HG02870 (cell line): ENCODE measurements at regions not wholly inside any gene's neighbourhood (a gene's known extent, or its start where the extent isn't known, plus 50 kb on each side); places are given as distances from the start of the nearest gene placed in this dataset.
"Not testable (repeated sequence)": the region's sequence is repeated elsewhere in the genome, so short reads cannot be mapped to it uniquely, and the experiment has no call there.

Experiments used
- ATAC-seq: cut with Tn5 transposase; IDR thresholded peaks from one replicate; pipeline ENCODE4 v1.9.1; 2021; ENCODE audit warnings: mild to moderate bottlenecking, moderate library complexity; ENCODE audit not compliant: unreplicated experiment

DNA sequence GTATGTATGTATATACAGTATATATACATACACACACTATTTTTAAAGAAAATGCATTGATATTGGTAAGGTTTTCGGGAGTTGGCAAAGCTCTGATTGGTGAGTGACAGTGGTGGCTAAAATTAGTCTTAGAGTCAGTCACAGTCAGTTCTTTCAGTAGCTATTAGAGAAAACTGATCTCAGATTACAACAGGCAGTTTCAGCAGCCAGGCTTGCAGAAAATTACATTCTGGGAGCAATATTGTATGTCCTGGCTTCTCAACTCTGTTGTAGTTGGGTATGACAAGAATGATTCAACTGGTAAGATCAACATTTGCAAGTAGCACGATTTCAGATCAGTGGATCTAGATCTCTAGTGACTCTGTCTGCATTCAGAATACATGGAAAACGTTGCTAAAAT lies 897.9 kb upstream of the AUTS2 start:
- no peak for ATAC-seq

DNA sequence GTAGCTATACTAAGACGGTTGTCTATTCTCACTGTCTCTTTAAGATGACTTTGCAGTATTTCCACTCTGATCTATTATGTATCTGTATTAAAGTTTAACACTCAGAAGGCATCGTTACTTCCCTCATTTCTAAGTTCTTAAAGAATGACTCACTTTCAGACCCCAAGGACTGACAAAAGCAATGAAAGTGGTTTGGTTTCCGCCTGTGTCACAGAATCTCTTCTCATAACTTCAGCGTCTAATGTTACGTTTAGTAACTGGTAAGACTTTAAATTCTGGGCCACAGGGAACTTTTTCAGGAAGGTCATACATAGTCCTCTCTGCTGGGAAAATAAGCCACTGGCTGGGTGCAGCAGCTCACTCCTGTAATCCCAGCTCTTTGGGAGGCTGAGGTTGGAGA lies 892.0 kb upstream of the AUTS2 start:
- ATAC-seq: no peak

DNA sequence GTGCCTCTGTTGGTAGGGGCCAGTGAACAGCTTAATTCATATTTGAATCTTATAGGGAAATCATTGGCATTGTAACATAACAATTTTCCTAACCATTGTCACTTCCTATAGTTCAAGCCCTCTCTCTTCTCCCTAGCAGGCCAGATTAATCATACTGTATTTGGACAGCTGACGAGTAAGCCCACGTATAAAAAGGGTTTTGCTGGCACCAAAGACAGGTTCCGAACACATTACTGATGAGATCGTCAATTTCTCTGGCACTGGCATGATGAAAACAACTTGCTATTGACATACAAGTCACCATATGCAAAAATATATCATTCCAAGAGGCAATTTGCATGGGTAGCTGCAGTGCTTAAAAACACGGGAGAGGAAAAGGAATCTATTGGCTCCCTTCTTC lies 891.1 kb upstream of the AUTS2 start:
- ATAC-seq: no peak

DNA sequence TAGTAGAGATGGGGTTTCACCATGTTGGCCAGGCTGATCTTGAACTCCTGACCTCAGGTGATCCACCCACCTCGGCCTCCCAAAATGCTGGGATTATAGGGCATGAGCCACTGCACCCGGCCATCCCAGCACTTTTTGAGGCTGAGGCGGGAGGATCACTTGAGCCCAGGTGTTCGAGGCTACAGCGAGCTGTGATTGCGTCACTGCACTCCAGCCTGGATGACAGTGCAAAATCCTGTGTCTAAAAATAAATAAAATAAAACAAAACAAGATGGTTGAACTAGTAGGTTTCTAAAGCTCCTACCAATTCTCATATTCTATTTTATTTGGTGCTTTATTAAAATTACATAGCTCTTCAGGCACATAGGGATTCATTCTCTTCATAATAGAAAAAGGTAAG lies 890.3 kb upstream of the AUTS2 start:
- ATAC-seq: no peak

DNA sequence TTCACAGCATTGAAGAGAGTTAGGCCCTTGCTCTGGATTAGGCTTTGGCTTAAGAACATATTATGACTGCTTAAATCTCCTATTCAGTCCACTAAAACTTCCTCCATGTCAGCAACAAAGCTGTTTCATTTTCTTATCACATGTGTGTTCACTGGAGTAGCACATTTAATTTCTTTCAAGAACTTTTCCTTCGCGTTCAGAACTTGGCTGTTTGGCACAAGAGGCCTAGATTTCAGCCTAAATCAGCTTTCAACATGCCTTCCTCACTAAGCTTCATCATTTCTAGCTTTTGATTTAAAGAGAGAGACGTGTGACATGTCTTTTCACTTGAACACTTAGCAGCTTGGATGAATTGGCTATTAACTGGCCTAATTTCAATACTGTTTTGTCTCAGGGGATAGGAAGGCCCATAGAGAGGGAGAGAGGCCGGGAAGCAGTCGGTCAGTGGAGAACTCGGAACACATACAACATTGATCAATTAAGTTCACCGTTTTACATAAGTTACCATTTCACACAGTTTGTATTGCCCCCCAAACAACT lies 885.2 kb upstream of the AUTS2 start:
- no peak for ATAC-seq

DNA sequence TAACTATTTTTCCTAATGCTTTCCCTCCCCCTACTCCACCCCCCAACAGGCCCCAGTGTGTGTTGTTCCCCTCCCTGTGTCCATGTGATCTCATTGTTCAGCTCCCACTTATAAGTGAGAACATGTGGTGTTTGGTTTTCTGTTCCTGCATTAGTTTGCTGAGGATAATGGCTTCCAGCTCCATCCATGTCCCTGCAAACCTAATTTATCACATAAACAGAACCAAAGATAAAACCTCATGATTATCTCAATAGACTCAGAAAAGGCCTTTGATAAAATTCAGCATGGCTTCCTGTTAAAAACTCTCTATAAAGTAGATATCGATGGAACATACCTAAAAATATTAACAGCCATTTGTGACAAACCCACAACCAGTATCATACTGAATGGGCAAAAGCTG lies 884.1 kb upstream of the AUTS2 start:
- ATAC-seq: not testable (repeated sequence)

DNA sequence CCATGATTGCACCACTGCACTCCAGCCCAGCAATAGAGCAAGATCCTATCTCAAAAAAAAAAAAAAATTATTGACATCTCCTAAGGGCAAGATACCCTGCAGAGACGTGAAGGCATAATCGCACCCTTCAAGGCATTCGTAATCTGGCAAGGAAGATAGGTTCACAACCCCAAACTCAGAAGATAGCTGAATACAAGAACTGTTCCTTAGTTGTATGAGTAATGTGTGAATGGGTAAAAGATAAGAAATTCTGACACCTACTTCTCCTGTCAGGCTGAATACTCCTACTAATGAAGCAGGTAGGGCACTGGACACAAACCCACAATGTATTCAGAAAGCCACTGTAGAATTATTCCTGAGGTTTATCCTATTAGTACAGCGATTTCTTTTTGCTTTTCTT lies 882.4 kb upstream of the AUTS2 start:
- ATAC-seq: no peak

DNA sequence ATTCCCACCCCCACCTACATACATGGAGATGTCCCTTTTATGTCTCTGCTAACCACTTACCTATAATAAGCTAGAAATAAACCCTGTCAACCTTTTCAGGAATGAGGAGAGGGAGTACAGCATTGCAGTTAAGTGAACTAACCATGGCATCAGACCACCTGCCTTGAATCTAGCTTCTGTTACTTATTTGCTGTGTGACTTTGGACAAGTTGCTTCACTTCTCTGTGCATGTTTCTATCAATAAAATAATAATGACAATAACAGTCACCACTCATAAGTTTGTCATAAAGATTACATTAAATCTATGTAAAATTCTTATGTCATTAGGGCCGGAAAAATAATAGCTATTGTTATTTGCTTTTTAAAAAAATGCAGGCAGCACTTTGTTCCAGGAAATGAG lies 881.1 kb upstream of the AUTS2 start:
- no peak for ATAC-seq

DNA sequence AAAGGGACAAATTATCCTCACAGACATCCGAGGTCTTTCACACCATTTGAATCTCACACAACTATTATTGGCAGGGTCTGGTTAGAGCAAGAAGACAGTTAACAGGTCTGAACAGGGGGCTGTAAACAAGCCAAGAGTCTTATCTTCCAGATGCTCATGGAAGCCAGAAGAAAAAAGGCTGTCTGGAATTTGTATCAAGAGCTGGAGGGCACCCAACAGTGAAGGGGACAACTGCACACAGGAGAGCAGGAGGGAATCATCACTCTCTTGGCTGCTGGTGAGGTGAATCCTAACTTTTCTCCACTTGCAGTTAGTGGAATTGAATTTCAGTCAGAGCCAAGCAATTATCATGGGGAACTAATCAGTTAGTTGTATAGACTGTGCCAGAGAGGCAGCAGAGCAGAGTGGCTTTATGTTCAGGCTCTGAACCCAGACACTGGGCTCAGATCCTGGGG lies 880.2 kb upstream of the AUTS2 start:
- no peak for ATAC-seq

DNA sequence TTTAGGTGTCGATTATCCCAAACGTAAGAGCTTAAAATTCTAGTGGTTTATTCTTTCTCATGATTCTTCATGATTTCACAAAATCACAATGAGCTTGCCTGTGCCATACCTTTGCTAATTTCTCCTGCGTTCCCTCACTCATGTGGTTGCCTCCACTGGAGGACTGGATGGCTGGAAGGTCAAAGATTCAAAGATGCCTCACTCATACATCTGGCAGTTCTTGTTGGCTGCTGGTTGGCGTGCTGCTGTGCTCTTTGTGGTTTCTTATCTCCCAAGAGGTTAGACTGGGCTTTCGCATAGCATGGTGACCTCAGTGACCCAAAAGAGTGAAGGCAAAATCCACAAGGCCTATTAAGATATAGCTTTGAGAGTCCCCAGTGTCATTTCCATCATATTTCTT lies 877.6 kb upstream of the AUTS2 start:
- ATAC-seq: no peak

DNA sequence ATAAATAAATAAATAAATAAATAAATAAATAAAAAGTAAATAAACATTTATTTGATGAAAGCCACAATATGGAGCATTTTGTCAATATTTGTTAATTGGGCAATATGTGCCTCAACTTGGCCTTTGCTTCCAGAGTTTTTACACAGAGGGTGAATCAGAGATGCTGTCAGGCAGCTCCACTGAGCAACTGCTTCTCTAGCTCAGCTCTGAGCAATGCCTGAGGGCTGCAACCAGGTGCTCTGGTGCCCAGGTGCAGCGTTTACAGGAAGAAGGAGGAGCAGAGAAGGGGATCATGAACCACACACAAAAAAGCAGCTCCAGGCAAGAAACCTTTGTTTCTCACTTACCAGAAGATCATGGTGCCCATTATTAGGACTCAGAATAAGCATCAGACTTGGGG lies 876.2 kb upstream of the AUTS2 start:
- ATAC-seq: no peak

DNA sequence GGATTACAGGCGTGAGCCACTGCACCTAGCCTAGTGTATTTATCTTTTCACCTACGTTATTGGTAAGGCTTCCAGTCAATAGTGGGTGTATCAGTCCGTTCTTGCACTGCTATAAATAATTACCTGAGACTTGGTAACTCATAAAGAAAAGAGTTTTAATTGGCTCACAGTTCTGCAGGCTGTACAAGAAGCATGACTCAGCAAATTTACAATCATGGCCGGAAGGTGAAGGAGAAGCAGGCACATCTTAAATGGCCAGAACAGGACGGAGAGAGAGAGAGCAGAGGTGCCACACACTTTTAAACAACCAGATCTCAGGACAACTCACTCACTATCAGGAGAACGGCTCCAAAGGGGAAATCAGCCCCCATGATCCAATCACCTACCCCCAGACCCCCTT lies 873.3 kb upstream of the AUTS2 start:
- ATAC-seq: no peak

DNA sequence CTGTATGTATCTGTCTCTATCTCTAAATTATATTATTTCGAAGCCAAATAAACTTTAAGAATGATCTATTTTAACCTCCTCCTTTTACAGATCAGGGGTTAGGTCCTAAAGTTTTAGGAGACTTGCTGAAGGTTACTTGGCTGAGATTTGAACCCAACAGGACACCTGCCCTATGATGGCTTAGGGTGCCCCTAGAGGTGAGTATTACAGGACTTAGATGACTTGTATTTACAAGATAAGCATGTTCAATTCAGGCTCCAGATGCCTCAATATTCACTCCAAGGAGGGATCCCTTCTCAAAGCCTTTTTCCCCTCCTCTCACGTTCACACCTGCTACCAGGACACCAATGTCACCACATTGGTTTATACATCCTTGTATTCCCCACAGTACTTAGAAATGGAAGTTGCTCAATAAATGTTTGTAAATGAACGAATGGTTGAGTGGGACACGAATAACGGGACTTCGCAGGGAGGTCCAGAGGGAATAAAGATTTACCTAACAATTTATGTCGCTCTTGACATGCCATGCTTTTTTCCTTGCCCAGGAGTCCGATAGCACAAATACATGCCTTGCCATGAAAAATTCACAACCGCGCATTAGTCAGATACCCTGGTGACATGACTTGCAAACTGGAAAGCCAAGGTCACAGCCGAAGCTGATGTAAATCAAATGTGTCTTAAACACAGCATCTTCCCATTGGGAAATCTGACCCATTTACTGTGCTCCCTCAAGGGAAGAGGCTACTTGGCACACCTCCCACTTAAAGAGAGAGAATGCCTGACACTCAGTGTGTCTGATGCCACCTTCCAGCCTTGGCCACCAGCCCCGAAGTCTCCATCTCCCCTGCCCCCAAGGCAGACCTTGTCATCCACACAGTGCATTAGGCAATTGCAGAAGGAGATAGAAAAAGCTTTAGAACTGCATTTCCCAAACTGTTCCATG lies 872.2 kb upstream of the AUTS2 start:
- ATAC-seq: no peak

DNA sequence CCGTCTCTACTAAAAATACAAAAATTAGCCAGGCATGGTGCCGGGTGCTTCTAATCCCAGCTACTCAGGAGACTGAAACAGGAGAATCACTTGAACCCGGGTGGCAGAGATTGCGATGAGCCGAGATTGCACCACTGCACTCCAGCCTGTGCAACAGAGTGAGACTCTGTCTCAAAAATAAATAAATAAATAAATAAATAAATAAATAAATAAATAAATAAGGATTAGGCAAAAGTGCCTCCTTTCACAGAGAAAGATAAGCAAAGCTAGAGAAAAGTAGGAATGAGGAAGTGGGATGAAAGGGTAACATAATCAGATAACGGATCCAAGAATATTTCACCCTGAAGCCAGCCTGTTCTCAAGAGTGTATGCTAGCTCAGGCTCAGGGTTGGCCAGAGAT lies 869.6 kb upstream of the AUTS2 start:
- not testable (repeated sequence) for ATAC-seq

DNA sequence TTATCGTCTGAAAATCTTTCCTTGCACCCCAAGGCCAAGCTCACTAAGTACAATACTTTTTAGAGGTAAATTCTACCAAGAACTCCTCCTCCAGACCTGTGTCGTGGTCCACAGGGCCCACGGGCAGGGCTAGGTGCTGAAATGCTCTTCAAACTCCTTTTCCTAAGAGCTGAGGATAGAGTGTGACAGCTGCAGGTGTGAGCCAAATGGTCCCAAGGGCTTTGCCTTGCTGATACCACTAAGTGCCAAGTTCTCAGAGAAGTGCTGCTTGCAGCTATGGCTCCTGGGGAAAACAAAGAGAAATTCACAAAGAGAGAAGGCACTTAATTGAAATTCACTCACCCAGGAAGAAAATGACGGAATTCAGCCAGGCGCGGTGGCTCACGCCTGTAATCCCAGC lies 868.9 kb upstream of the AUTS2 start:
- ATAC-seq: no peak

DNA sequence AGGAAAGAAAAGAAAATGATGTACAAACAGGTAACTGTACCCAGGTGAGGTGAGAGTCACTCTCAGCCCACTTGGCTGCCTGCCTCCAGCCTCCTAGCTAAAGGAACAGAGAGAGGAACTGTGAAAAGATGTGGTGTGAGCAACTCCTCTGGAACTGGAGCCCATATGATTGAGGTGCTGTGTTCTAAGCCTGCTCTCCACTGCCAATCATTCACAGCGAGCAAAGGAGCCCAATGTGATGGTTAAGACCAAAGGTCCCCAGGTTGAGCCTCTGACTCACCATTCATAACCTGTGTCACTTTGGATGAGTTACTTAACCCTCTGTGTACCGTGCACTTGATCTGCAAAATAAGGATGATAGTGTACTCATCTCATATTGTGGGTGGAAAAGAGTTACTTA lies 868.1 kb upstream of the AUTS2 start:
- ATAC-seq: no peak

DNA sequence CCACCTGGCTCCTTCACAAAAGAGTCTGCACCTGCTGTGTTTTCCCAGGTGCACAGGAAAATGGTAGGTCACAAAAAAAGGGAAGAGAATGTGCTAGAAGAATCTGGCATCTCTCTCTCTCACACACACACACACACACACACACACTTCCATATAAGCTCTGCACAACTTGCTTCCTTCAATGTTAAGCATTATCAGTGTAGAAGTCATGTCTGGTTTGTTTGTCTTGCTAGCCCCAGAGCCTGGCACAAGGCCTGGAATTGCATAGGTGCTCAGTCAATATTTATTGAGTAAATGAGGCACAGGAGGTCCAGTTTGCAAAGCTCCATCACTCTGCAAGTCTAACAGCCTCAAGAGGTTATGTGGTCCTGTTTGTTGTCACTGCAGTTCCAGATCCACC lies 867.3 kb upstream of the AUTS2 start:
- no peak for ATAC-seq

DNA sequence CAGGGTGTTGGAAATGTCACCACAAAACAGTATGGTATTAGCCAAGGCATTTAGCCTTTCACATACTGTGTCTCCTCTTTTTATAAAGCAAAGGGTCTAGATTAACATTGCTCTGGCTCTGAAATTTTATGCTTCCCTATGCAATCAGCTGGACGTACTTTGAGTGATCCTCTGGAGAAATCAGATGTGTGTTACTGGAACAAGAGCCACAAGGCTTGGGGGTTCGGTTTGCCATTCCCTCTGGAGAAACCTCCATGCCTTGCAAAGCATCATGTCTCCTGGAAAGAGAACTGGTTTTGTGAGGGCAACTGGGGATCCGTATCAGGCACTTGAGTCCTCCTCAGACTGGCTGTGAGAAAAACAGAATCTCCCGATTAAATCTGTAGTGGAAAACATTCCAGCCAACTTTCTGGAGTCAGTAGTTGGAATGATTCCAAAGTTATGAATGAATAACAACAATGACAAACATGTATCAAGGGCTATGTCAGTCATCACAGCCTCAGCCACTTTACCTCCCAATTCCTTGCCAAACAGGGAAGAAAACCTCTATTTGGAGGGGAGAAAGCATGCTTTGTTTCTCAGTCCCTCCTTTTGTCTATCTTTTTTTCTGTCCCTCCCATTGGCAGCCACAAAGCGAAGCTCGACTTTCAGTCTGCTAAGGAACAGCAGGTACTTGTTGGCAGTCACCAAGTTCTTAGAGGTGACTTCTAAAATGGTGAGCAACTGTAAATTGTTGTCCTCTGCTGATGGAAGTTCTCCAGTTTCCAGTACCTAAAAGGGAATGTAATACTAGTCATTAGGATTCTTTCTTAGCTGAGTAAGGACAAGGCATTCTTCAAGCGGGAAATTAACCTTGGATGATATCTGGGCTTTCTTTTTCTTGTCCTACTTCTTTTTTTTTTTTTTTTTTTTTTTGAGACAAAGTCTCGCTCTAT lies 864.8 kb upstream of the AUTS2 start:
- no peak for ATAC-seq

DNA sequence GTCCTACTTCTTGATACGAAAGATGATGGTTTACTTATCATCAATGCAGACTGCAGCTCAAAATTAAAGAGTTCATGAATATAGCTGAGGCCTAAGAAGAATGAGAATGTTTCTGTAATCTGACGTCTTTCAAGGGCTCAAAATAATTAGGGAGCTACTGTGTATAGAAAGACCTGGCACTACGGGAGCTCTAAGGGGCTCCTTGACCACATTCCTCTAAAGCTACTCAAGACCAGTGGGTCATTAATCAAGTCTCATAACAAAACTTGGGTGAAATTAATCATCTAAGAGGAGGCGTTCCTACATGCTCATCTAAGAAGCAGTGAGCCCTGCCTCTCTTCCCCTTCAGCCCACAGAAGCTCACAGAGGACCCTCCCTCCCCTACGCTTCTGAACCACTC lies 863.8 kb upstream of the AUTS2 start:
- ATAC-seq: no peak

DNA sequence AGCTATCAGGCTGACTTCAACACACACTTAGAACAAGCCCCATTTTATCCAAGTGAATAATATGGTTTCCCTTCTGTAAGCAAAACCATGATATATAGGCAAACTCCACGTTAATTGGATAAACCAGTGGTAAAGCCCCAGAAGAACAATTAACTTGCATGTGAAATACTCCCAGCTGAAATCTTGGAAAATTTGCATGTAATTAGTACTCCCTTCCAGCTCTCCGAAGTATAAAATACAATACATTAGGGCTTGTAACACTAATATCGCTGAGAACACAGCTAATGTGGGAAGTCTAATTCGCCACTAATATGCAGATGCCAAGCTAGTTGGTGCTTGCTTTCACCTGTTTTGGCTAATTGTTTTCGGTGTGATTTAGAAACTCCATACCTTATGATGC lies 859.0 kb upstream of the AUTS2 start:
- no peak for ATAC-seq

DNA sequence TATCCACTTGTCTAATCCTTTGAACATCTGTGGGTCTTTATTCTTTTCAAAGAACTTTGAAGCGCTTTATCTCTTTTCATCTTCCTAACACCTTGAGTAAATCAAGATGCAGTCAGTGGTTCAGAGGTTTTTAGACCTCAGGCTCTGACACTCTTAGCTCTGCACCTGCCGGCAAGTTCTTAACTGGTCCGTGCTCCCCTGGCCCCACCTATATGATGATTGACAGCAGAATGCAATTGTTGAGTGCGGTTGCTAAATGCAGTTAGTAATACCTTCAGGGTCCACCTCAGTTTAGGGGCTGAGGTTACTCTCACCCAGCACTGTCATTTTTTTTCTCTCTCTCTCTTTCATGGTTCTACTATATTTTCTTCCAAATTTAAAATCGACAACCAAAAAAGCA lies 854.2 kb upstream of the AUTS2 start:
- no peak for ATAC-seq
